ENCODE measurements at regions not wholly inside any gene's neighbourhood (a gene's known extent, or its start where the extent isn't known, plus 50 kb on each side); places are given as distances from the start of the nearest gene placed in this dataset.
"Not testable (repeated sequence)": the region's sequence is repeated elsewhere in the genome, so short reads cannot be mapped to it uniquely, and the experiment has no call there.

- no peak for DNase-seq
Observed at GRCh38 chr16:51268237-51268636, 117.2 kb upstream of the SALL1 start.

- no peak for DNase-seq
Observed at GRCh38 chr16:51267681-51268080, 116.6 kb upstream of the SALL1 start.

GRCh38 chr16:51262428-51262827 is 111.4 kb upstream of the SALL1 start:
- DNase-seq: no peak

GRCh38 chr16:51261919-51262318 is 110.8 kb upstream of the SALL1 start:
- no peak for DNase-seq

GRCh38 chr16:51255349-51255972 is 104.4 kb upstream of the SALL1 start:
- no peak for DNase-seq

GRCh38 chr16:51254390-51254789 is 103.3 kb upstream of the SALL1 start:
- DNase-seq: not testable (repeated sequence)

GRCh38 chr16:51248217-51248616 is 97.1 kb upstream of the SALL1 start:
- DNase-seq: no peak

- DNase-seq: no peak
Observed at GRCh38 chr16:51245658-51245995, 94.6 kb upstream of the SALL1 start.

- no peak for DNase-seq
Observed at GRCh38 chr16:51244887-51245657, 94.0 kb upstream of the SALL1 start.

GRCh38 chr16:51243936-51244436 is 92.9 kb upstream of the SALL1 start:
- DNase-seq: no peak

- no peak for DNase-seq
Observed at GRCh38 chr16:51242296-51242994, 91.4 kb upstream of the SALL1 start.

GRCh38 chr16:51239196-51239595 is 88.1 kb upstream of the SALL1 start:
- DNase-seq: no peak

- no peak for DNase-seq
Observed at GRCh38 chr16:51237861-51238378, 86.8 kb upstream of the SALL1 start.

GRCh38 chr16:51237207-51237606 is 86.1 kb upstream of the SALL1 start:
- no peak for DNase-seq

GRCh38 chr16:51236583-51236982 is 85.5 kb upstream of the SALL1 start:
- DNase-seq: no peak

GRCh38 chr16:51231702-51232101 is 80.6 kb upstream of the SALL1 start:
- no peak for DNase-seq

GRCh38 chr16:51230035-51230434 is 79.0 kb upstream of the SALL1 start:
- not testable (repeated sequence) for DNase-seq

- no peak for DNase-seq
Observed at GRCh38 chr16:51228097-51228659, 77.1 kb upstream of the SALL1 start.

- DNase-seq: no peak
Observed at GRCh38 chr16:51225878-51226277, 74.8 kb upstream of the SALL1 start.

GRCh38 chr16:51224317-51224716 is 73.2 kb upstream of the SALL1 start:
- DNase-seq: no peak

GRCh38 chr16:51222016-51222415 is 70.9 kb upstream of the SALL1 start:
- DNase-seq: peak; percentile 29

- no peak for DNase-seq
Observed at GRCh38 chr16:51211148-51211547, 60.1 kb upstream of the SALL1 start.

- DNase-seq: no peak
Observed at GRCh38 chr16:51210087-51210486, 59.0 kb upstream of the SALL1 start.
